Endothelial cell (in vitro differentiated cells): ENCODE measurements at regions not wholly inside any gene's neighbourhood (a gene's known extent, or its start where the extent isn't known, plus 50 kb on each side); places are given as distances from the start of the nearest gene placed in this dataset.

Experiments
- DNase-seq: peaks from one replicate; pipeline ENCODE4 v3.0.0; 2021; ENCODE audit warnings: low spot score
- H3K27ac Mint-ChIP-seq: one replicate; pipeline ENCODE4 v1.8.0; 2021; ENCODE audit warnings: mixed read lengths, inconsistent platforms; ENCODE audit not compliant: unreplicated experiment
- H3K27me3 Mint-ChIP-seq: one replicate; pipeline ENCODE4 v1.8.0; 2021; ENCODE audit warnings: mild to moderate bottlenecking, moderate library complexity, mixed read lengths, inconsistent platforms; ENCODE audit not compliant: unreplicated experiment
- H3K36me3 Mint-ChIP-seq: one replicate; pipeline ENCODE4 v1.8.0; 2021; ENCODE audit warnings: mild to moderate bottlenecking, low read depth, mixed read lengths, inconsistent platforms; ENCODE audit not compliant: unreplicated experiment
- H3K4me1 Mint-ChIP-seq: one replicate; pipeline ENCODE4 v1.8.0; 2021; ENCODE audit warnings: mild to moderate bottlenecking, mixed read lengths, inconsistent platforms; ENCODE audit not compliant: unreplicated experiment
- H3K4me3 Mint-ChIP-seq: one replicate; pipeline ENCODE4 v1.8.0; 2021; ENCODE audit warnings: mild to moderate bottlenecking, mixed read lengths, inconsistent platforms; ENCODE audit not compliant: unreplicated experiment
- H3K9me3 Mint-ChIP-seq: one replicate; pipeline ENCODE4 v1.8.0; 2021; ENCODE audit warnings: mixed read lengths, inconsistent platforms; ENCODE audit not compliant: unreplicated experiment
- TF ChIP-seq, protein P1 (sequence below): fragments of 200-600 bp; sonication (generic); IDR thresholded peaks from one replicate; pipeline ENCODE4 v1.5.0; 2021; ENCODE audit warnings: antibody characterized with exemption; ENCODE audit not compliant: unreplicated experiment

DNA sequence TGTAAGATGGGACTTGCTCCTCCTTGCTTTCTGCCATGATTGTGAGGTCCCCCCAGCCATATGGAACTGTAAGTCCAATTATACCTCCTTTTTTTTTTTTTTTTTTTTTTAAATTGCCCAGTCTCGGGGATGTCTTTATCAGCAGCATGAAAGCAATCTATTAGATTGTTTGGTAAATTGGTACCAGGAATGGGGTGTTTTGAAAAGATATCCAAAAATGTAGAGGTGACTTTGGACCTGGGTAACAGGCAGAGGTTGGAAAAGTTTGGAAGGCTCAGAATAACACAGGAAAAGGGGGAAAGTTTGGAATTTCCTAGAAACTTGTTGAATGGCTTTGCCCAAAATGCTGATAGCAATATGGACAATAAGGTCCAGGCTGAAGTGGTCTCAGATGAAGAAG is 545.8 kb upstream of the ALCAM start:
- H3K27ac Mint-ChIP-seq: no peak overlapping the region
- TF ChIP-seq, protein P1, sequence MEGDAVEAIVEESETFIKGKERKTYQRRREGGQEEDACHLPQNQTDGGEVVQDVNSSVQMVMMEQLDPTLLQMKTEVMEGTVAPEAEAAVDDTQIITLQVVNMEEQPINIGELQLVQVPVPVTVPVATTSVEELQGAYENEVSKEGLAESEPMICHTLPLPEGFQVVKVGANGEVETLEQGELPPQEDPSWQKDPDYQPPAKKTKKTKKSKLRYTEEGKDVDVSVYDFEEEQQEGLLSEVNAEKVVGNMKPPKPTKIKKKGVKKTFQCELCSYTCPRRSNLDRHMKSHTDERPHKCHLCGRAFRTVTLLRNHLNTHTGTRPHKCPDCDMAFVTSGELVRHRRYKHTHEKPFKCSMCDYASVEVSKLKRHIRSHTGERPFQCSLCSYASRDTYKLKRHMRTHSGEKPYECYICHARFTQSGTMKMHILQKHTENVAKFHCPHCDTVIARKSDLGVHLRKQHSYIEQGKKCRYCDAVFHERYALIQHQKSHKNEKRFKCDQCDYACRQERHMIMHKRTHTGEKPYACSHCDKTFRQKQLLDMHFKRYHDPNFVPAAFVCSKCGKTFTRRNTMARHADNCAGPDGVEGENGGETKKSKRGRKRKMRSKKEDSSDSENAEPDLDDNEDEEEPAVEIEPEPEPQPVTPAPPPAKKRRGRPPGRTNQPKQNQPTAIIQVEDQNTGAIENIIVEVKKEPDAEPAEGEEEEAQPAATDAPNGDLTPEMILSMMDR: no peak
- DNase-seq: no peak
- peaks cover 4% of the 10 kb centered on the region for H3K36me3 Mint-ChIP-seq
- H3K27me3 Mint-ChIP-seq: no peaks in the 10 kb centered on the region
- H3K9me3 Mint-ChIP-seq: peaks cover 5% of the 10 kb centered on the region
- H3K4me1 Mint-ChIP-seq: no peaks in the 10 kb centered on the region
- no peak overlapping the region for H3K4me3 Mint-ChIP-seq

DNA sequence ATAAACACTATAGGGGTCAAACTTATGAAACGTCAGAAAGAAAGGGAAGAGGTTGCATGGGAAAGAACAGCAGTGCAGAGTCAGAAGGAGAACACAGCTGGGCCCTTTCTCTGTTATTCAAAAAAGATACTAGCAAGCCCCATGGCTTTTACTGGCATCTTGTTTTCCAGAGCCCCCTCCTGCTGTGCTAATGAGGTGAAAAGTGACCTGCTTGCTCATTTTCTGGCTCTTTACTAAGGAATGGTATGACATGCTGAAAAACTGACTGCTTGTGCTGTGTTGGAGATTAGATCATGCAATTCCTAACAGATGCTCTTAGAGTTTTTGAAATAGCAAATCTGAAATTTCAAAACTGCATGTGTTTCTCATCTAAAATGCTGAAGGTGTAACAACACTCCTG is 541.6 kb upstream of the ALCAM start:
- peaks cover 4% of the 10 kb centered on the region for H3K36me3 Mint-ChIP-seq
- TF ChIP-seq, protein P1: no peak
- H3K4me3 Mint-ChIP-seq: no peak overlapping the region
- H3K9me3 Mint-ChIP-seq: peaks cover 5% of the 10 kb centered on the region
- no peak for DNase-seq
- no peaks in the 10 kb centered on the region for H3K27me3 Mint-ChIP-seq
- no peaks in the 10 kb centered on the region for H3K4me1 Mint-ChIP-seq
- no peak overlapping the region for H3K27ac Mint-ChIP-seq

DNA sequence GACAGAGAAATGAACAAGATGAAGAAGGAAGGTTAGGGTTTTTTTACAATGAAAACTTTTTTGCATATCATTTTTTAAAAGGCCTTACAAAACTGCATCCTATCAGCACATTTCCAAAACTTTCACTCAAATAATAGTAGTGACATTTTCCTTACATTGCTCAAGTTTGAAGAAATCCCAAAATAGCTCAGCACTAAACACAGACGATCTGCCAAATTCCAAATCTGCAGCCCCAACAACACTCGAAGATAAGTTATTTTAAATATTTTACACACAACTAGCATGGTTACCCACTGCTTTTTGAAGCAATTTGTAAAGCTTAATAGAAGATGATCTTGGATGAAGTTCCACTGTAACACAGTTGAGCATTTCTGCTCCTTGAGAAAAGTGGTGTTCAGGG is 535.6 kb upstream of the ALCAM start:
- TF ChIP-seq, protein P1: no peak
- Mint-ChIP-seq H3K4me3 (no peak overlapping the region), H3K27me3 (no peaks in the 10 kb centered on the region), H3K4me1 (peaks cover 5% of the 10 kb centered on the region), H3K9me3 (no peaks in the 10 kb centered on the region), H3K27ac (no peak overlapping the region), H3K36me3 (no peaks in the 10 kb centered on the region)
- DNase-seq: no peak

DNA sequence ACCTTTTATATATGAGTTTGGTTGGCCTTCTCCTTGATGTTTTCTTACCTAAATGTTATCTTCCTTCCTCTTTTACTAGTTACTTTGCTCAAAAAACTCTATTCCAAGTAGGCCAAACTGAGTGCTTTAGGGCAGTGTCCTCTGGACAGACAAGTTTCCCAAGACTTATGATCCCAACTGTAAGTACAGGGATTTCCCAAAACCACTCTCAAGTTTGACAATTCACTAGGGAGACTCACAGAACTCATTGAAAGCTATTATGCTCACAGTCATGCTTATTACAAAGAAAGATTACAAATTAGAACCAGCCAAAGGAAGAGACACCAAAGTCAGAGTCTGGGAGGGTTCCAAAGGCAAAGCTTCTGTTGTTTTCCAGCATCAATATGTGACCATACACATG is 534.2 kb upstream of the ALCAM start:
- Mint-ChIP-seq H3K36me3 (no peaks in the 10 kb centered on the region), H3K27ac (no peak overlapping the region), H3K9me3 (no peaks in the 10 kb centered on the region), H3K4me1 (peaks cover 5% of the 10 kb centered on the region), H3K27me3 (no peaks in the 10 kb centered on the region), H3K4me3 (no peak overlapping the region)
- DNase-seq: no peak
- TF ChIP-seq, protein P1: no peak

DNA sequence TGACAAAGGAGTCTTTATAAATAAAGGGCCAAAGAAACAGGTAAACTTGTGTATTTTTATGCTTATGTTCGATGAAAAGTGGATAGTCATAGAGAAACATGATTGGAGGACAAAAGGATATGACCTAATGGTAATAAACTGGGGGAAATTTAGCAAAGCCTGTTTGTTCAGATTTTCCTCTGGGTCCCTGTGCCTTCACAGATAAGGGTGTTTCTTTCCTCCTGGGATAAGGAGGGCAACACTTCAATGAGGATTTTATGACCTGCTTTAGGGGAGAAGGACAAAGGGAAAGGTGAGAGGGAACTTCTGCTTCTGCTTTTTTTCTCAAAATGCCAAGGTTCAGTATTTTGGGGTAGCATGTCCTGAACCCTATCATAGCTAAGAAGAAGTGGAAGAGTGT is 531.3 kb upstream of the ALCAM start:
- no peaks in the 10 kb centered on the region for H3K9me3 Mint-ChIP-seq
- H3K4me3 Mint-ChIP-seq: no peak overlapping the region
- no peaks in the 10 kb centered on the region for H3K36me3 Mint-ChIP-seq
- DNase-seq: no peak
- H3K4me1 Mint-ChIP-seq: peaks cover 5% of the 10 kb centered on the region
- no peak overlapping the region for H3K27ac Mint-ChIP-seq
- H3K27me3 Mint-ChIP-seq: no peaks in the 10 kb centered on the region
- TF ChIP-seq, protein P1: no peak
